ENCODE measurements at regions not wholly inside any gene's neighbourhood (a gene's known extent, or its start where the extent isn't known, plus 50 kb on each side); places are given as distances from the start of the nearest gene placed in this dataset.

DNA sequence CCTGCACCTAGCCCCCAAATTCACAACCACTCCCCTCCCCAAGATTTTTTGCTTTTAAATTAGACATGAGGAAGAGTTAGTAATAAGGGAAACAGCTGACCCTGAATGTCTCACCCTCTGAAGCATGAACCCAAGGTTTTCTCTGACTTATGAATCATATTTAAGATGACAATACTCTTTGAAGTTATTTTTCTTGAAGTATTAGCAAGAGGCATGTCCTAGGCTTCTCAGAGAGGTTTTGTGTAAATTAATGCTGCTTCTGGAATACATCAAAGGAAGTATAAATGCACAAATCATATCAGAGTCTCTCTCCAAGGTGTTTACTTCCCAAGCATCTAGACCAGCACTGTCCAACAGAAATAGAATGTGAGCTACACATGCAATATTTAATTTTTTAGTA is 408.1 kb upstream of the MARCKS start:
- no peak for DNase-seq
- ChIA-PET POLR2A (no interaction called here), CTCF (no interaction called here)
- Mint-ChIP-seq H3K9me3 (ENCODE audit: low read depth) (no peaks in the 10 kb centered on the region), H3K27ac (no peak overlapping the region), H3K4me1 (peaks cover 7% of the 10 kb centered on the region), H3K27me3 (peaks cover under 1% of the 10 kb centered on the region), H3K36me3 (ENCODE audit: low read depth) (no peaks in the 10 kb centered on the region), H3K4me3 (no peak overlapping the region)
- ATAC-seq: no peak
- intact Hi-C loops (cut with DNase I, micrococcal nuclease): no loop called here

- POLR2A ChIA-PET: no interaction called here
- intact Hi-C loops (cut with DNase I, micrococcal nuclease): no loop called here
- CTCF ChIA-PET: interaction anchor here (1.0 kb wide), 1 partner anchor 525 kb away, joined by 4 read pairs; no protein-coding TSS in a partner anchor
- H3K4me1 Mint-ChIP-seq: peaks cover 7% of the 10 kb centered on the region
- no peak for ATAC-seq
- no peak overlapping the region for H3K4me3 Mint-ChIP-seq
- H3K36me3 Mint-ChIP-seq (ENCODE audit: low read depth): no peaks in the 10 kb centered on the region
- H3K9me3 Mint-ChIP-seq (ENCODE audit: low read depth): no peaks in the 10 kb centered on the region
- H3K27ac Mint-ChIP-seq: no peak overlapping the region
- peaks cover 2% of the 10 kb centered on the region for H3K27me3 Mint-ChIP-seq
- DNase-seq: no peak
These were observed 407.1 kb upstream of the MARCKS start for GRCh38 chr6:113450061-113450465.

DNA sequence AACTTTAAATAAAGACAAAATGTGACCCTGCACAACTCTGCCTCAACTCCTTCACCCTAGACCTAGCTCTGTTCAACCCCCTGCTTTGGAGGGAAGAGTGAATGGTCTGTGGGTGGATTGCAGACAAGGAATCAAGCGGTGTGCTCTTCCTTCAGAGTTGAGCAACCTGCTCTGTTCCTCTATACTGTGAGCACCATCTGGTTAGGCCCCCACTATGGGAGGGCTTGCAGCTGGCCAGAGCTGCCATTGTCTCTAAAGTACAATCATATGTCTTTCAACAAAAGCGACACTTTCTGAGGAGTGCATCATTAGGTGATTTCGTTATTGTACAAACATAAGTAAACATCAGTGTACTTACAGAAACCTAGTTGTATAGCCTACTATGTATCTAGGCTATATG is 406.1 kb upstream of the MARCKS start:
- DNase-seq: no peak
- Mint-ChIP-seq H3K36me3 (ENCODE audit: low read depth) (no peaks in the 10 kb centered on the region), H3K4me1 (peaks cover 7% of the 10 kb centered on the region), H3K4me3 (no peak overlapping the region), H3K27ac (no peak overlapping the region), H3K27me3 (peaks cover 2% of the 10 kb centered on the region), H3K9me3 (ENCODE audit: low read depth) (no peaks in the 10 kb centered on the region)
- intact Hi-C loops (cut with DNase I, micrococcal nuclease): no loop called here
- ChIA-PET POLR2A (no interaction called here), CTCF (no interaction called here)
- ATAC-seq: no peak

DNA sequence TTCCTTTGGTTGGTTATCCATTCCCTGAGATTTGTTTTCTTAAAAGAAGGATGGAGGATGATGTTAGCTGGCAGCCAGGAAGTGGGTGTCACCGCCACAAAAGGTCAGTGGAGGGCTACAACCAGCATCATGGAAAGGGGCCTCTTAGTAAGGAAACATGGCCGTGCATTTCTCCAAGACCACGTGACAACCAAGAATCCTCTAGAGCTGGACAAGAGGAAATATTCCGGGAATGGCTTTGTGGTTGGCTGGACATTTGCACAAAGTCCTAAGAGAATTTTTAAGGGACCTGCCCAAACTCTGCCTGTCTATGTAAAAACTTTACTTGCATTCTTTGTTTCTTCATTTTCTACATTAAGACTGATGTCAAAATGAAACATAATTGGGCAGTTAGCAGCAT is 399.9 kb upstream of the MARCKS start:
- H3K27me3 Mint-ChIP-seq: peaks cover 2% of the 10 kb centered on the region
- H3K4me3 Mint-ChIP-seq: no peak overlapping the region
- DNase-seq: no peak
- CTCF ChIA-PET: interaction anchor here (1.0 kb wide), 1 partner anchor 9 kb away, joined by 3 read pairs; no protein-coding TSS in a partner anchor
- H3K9me3 Mint-ChIP-seq (ENCODE audit: low read depth): no peaks in the 10 kb centered on the region
- intact Hi-C loops (cut with DNase I, micrococcal nuclease): no loop called here
- no peak overlapping the region for H3K27ac Mint-ChIP-seq
- no peak for ATAC-seq
- POLR2A ChIA-PET: no interaction called here
- H3K4me1 Mint-ChIP-seq: no peaks in the 10 kb centered on the region
- H3K36me3 Mint-ChIP-seq (ENCODE audit: low read depth): no peaks in the 10 kb centered on the region

DNA sequence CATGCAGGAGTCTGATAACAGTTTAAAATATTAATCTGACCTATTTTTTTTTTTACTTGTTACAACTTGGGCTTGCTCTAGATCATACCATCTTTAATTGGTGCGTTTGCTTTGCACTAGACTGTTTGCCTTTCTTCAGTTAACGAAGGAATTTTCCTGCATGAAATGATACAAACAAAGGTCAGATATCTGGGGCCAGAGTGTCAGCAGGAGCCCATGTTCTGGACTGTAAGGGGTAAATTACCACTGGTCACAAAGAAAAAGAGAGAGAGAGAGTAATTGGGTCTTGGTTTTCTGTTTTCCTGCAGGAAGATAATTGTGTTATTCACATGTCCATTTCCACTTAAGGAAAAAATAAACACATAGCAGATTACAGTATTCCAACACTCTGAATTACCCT is 399.4 kb upstream of the MARCKS start:
- ATAC-seq: no peak
- H3K27me3 Mint-ChIP-seq: peaks cover 5% of the 10 kb centered on the region
- no peaks in the 10 kb centered on the region for H3K4me1 Mint-ChIP-seq
- H3K9me3 Mint-ChIP-seq (ENCODE audit: low read depth): no peaks in the 10 kb centered on the region
- H3K36me3 Mint-ChIP-seq (ENCODE audit: low read depth): no peaks in the 10 kb centered on the region
- no peak overlapping the region for H3K27ac Mint-ChIP-seq
- no peak for DNase-seq
- ChIA-PET POLR2A (no interaction called here), CTCF (no interaction called here)
- H3K4me3 Mint-ChIP-seq: no peak overlapping the region
- intact Hi-C loops (cut with DNase I, micrococcal nuclease): no loop called here

DNA sequence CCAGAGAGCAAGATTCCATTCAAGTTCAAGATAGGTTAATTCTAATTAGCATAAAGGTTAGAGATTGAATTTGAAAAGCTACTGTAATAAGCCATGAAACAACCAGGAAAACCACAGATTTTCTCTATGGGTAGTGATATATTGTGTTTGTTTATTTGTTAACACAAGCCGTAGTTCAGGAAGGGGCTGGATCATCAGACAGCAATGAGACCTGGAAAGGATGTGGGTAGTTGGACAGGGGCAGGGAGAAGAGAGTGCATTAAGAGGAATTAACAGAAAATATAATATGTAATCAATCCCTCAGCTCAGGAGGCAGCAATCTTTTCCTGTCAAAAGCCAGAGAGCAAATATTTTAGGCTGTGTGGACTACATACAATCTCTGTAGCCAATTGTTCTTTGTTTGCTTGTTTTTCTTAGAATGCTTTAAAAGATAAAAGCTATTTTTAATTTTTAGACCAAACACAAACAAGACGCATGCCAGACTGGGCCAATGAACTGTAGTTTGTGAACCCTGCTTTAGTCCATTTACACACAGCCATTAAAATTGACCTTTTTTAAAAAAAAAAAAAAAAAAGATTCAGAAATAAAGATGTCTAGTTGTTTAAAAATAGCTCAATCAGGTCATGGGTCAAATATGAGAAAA is 398.7 kb upstream of the MARCKS start:
- ChIA-PET CTCF (interaction anchor here (0.7 to 0.8 kb wide), 2 partner anchors 10 to 11 kb away, joined by 4 read pairs; no protein-coding TSS in a partner anchor), POLR2A (no interaction called here)
- no peak for ATAC-seq
- H3K4me3 Mint-ChIP-seq: no peak overlapping the region
- no peaks in the 10 kb centered on the region for H3K4me1 Mint-ChIP-seq
- no peaks in the 10 kb centered on the region for H3K9me3 Mint-ChIP-seq (ENCODE audit: low read depth)
- H3K27me3 Mint-ChIP-seq: peaks cover 5% of the 10 kb centered on the region
- intact Hi-C loops (cut with DNase I, micrococcal nuclease): no loop called here
- no peak overlapping the region for H3K27ac Mint-ChIP-seq
- no peak for DNase-seq
- no peaks in the 10 kb centered on the region for H3K36me3 Mint-ChIP-seq (ENCODE audit: low read depth)

GRCh38 chr6:113461153-113461932 is 395.8 kb upstream of the MARCKS start:
- H3K4me1 Mint-ChIP-seq: peaks cover 2% of the 10 kb centered on the region
- intact Hi-C loops (cut with DNase I, micrococcal nuclease): no loop called here
- no peaks in the 10 kb centered on the region for H3K9me3 Mint-ChIP-seq (ENCODE audit: low read depth)
- DNase-seq (no peak), ATAC-seq (no peak)
- CTCF ChIA-PET: no interaction called here
- POLR2A ChIA-PET: no interaction called here
- H3K27me3 Mint-ChIP-seq: peaks cover 3% of the 10 kb centered on the region
- H3K4me3 Mint-ChIP-seq: no peak overlapping the region
- no peaks in the 10 kb centered on the region for H3K36me3 Mint-ChIP-seq (ENCODE audit: low read depth)
- no peak overlapping the region for H3K27ac Mint-ChIP-seq

DNA sequence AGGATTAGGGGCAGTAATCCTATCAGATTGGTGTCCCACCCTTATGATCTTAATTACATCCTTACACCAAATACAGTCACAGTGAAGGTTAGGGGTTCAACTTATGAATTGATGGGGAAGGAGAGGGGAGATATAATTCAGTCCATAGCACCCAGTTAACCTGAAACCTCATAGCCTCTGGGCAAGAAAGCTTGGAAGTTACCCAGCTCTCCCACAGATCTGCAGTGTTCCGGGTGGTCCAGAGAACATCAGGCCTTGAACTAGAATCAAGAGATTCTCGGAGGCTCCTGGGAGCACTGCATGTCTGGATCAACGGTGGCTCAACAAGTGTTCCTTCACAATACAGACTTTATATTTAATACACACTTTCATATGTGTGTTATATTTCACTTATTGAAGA is 392.6 kb upstream of the MARCKS start:
- H3K9me3 Mint-ChIP-seq (ENCODE audit: low read depth): peaks cover 4% of the 10 kb centered on the region
- no peak for DNase-seq
- no peak overlapping the region for H3K4me3 Mint-ChIP-seq
- peaks cover 5% of the 10 kb centered on the region for H3K27me3 Mint-ChIP-seq
- CTCF ChIA-PET: no interaction called here
- POLR2A ChIA-PET: no interaction called here
- no peak overlapping the region for H3K27ac Mint-ChIP-seq
- intact Hi-C loops (cut with DNase I, micrococcal nuclease): no loop called here
- peaks cover 2% of the 10 kb centered on the region for H3K4me1 Mint-ChIP-seq
- H3K36me3 Mint-ChIP-seq (ENCODE audit: low read depth): no peaks in the 10 kb centered on the region
- ATAC-seq: no peak

- ChIA-PET CTCF (no interaction called here), POLR2A (no interaction called here)
- DNase-seq (no peak), ATAC-seq (no peak)
- no peak overlapping the region for H3K27ac Mint-ChIP-seq
- peaks cover 2% of the 10 kb centered on the region for H3K4me1 Mint-ChIP-seq
- no peak overlapping the region for H3K4me3 Mint-ChIP-seq
- H3K27me3 Mint-ChIP-seq: peaks cover 5% of the 10 kb centered on the region
- intact Hi-C loops (cut with DNase I, micrococcal nuclease): no loop called here
- H3K36me3 Mint-ChIP-seq (ENCODE audit: low read depth): no peaks in the 10 kb centered on the region
- H3K9me3 Mint-ChIP-seq (ENCODE audit: low read depth): peaks cover 4% of the 10 kb centered on the region
These were observed 392.2 kb upstream of the MARCKS start for GRCh38 chr6:113464960-113465359.

DNA sequence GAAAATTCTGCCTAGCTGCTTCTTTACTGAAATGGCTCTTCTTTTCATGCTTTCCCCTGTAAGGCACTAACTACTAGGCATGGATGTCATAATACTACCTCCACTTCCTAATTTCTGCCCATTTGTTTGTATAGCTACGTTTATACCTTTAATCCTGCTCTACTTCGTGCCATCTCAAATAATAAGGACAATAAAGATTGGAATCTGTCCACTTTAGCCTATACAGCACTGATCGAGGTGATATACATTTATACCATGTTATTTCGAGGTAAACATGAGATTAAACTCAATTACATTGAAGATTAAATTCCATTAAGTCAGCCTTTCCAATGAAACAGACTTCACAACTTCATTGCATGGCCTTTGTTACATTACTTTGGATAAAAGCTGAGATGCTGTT is 390.6 kb upstream of the MARCKS start:
- no peak overlapping the region for H3K4me3 Mint-ChIP-seq
- H3K4me1 Mint-ChIP-seq: peaks cover 2% of the 10 kb centered on the region
- H3K36me3 Mint-ChIP-seq (ENCODE audit: low read depth): no peaks in the 10 kb centered on the region
- no peak for ATAC-seq
- intact Hi-C loops (cut with DNase I, micrococcal nuclease): no loop called here
- peaks cover 5% of the 10 kb centered on the region for H3K27me3 Mint-ChIP-seq
- no peak overlapping the region for H3K27ac Mint-ChIP-seq
- ChIA-PET POLR2A (no interaction called here), CTCF (interaction anchor here (0.7 to 1.1 kb wide), 3 partner anchors 16 to 255 kb away, joined by 3 read pairs; no protein-coding TSS in a partner anchor)
- peaks cover 4% of the 10 kb centered on the region for H3K9me3 Mint-ChIP-seq (ENCODE audit: low read depth)
- DNase-seq: no peak

DNA sequence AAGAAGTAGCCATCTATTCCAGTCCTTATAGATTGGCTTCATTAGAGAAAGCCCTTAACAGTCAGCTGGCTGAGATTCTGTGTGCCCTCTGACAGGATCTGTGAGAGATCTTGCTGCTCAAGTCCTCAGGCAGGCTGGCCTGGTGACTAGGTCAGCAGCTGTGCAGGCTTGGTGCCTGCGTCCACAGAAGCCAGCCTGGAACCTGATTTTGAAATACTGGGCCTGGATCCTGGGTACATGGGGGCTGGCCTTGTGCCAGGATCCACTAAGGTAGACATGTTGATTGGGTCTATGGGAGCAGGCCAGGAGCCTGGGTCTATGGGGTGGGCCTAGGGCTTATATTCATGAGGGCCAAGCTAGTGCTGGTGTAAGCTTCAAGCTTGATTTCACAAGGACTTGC is 381.8 kb upstream of the MARCKS start:
- POLR2A ChIA-PET: no interaction called here
- CTCF ChIA-PET: interaction anchor here (0.6 to 0.7 kb wide), 2 partner anchors 7 to 52 kb away, joined by 3 to 4 read pairs; no protein-coding TSS in a partner anchor

More for the DNA sequence above, 381.8 kb upstream of the MARCKS start:
- Mint-ChIP-seq H3K27me3 (no peaks in the 10 kb centered on the region), H3K9me3 (ENCODE audit: low read depth) (no peaks in the 10 kb centered on the region), H3K4me3 (no peak overlapping the region), H3K36me3 (ENCODE audit: low read depth) (no peaks in the 10 kb centered on the region), H3K27ac (no peak overlapping the region), H3K4me1 (no peaks in the 10 kb centered on the region)
- intact Hi-C loops (cut with DNase I, micrococcal nuclease): no loop called here
- ATAC-seq (no peak), DNase-seq (no peak)

All from activated CD4-positive, alpha-beta T cell treated with anti-CD3 and anti-CD28 coated beads for 36 hours (primary cell).